HFFc6 (cell line): ENCODE measurements at regions not wholly inside any gene's neighbourhood (a gene's known extent, or its start where the extent isn't known, plus 50 kb on each side); places are given as distances from the start of the nearest gene placed in this dataset.

Experiments
- DNase-seq: peaks from one replicate; pipeline ENCODE4 v3.0.0-alpha.2; 2018
- H3K27ac Mint-ChIP-seq: 2 replicates; pipeline ENCODE4 v1.8.0; 2020; ENCODE audit warnings: mild to moderate bottlenecking, mixed read lengths
- H3K27me3 Mint-ChIP-seq: 2 replicates; pipeline ENCODE4 v1.8.0; 2021; ENCODE audit warnings: mild to moderate bottlenecking, moderate library complexity, mixed read lengths; ENCODE audit not compliant: insufficient read depth
- H3K36me3 Mint-ChIP-seq: 2 replicates; pipeline ENCODE4 v1.8.0; 2021; ENCODE audit warnings: low read depth, mixed read lengths
- H3K4me1 Mint-ChIP-seq: 2 replicates; pipeline ENCODE4 v1.8.0; 2020; ENCODE audit warnings: low read depth, mixed read lengths
- H3K4me3 Mint-ChIP-seq: 2 replicates; pipeline ENCODE4 v1.8.0; 2020; ENCODE audit warnings: mild to moderate bottlenecking, moderate library complexity, mixed read lengths
- H3K9me3 Mint-ChIP-seq: 2 replicates; pipeline ENCODE4 v1.8.0; 2020; ENCODE audit warnings: mild to moderate bottlenecking, mixed read lengths
- CTCF ChIP-seq: fragments of 200-600 bp; sonication (generic); IDR thresholded peaks from 2 replicates; pipeline ENCODE4 v1.5.0; 2021; ENCODE audit warnings: antibody characterized with exemption, mild to moderate bottlenecking

- Mint-ChIP-seq H3K4me3 (no peak overlapping the region), H3K27me3 (peaks cover 4% of the 10 kb centered on the region; the same call in 1 of the 2 replicates), H3K36me3 (no peaks in the 10 kb centered on the region), H3K27ac (no peak overlapping the region), H3K9me3 (no peaks in the 10 kb centered on the region), H3K4me1 (peaks cover 29% of the 10 kb centered on the region)
- no peak for TF ChIP-seq CTCF
- no peak for DNase-seq
These were observed 250.8 kb upstream of the HABP2 start for GRCh38 chr10:113302062-113302461.

GRCh38 chr10:113303544-113304146 is 249.2 kb upstream of the HABP2 start:
- no peaks in the 10 kb centered on the region for H3K36me3 Mint-ChIP-seq
- H3K9me3 Mint-ChIP-seq = no peaks in the 10 kb centered on the region
- H3K4me3 Mint-ChIP-seq = no peak overlapping the region
- no peak for TF ChIP-seq CTCF
- no peak overlapping the region for H3K27ac Mint-ChIP-seq
- peaks cover 14% of the 10 kb centered on the region for H3K4me1 Mint-ChIP-seq
- DNase-seq = no peak
- peaks cover 9% of the 10 kb centered on the region for H3K27me3 Mint-ChIP-seq

- peaks cover 14% of the 10 kb centered on the region for H3K4me1 Mint-ChIP-seq
- H3K4me3 Mint-ChIP-seq = no peak overlapping the region
- no peak overlapping the region for H3K27ac Mint-ChIP-seq
- H3K27me3 Mint-ChIP-seq = peaks cover 10% of the 10 kb centered on the region
- DNase-seq = no peak
- no peaks in the 10 kb centered on the region for H3K9me3 Mint-ChIP-seq
- H3K36me3 Mint-ChIP-seq = no peaks in the 10 kb centered on the region
- no peak for TF ChIP-seq CTCF
These were observed 248.1 kb upstream of the HABP2 start for GRCh38 chr10:113304726-113305125.

GRCh38 chr10:113305871-113306270 is 247.0 kb upstream of the HABP2 start:
- no peaks in the 10 kb centered on the region for H3K9me3 Mint-ChIP-seq
- peak; percentile 38 for DNase-seq

GRCh38 chr10:113309791-113310190 is 243.1 kb upstream of the HABP2 start:
- Mint-ChIP-seq H3K9me3 (peaks cover 10% of the 10 kb centered on the region; the same call in 1 of the 2 replicates), H3K27me3 (peaks cover 27% of the 10 kb centered on the region), H3K4me1 (peaks cover 5% of the 10 kb centered on the region; the same call in 1 of the 2 replicates), H3K36me3 (peaks cover 9% of the 10 kb centered on the region; the same call in 1 of the 2 replicates), H3K4me3 (no peak overlapping the region), H3K27ac (no peak overlapping the region)
- no peak for DNase-seq
- no peak for TF ChIP-seq CTCF

More at GRCh38 chr10:113305871-113306270, 247.0 kb upstream of the HABP2 start:
- TF ChIP-seq CTCF = no peak
- Mint-ChIP-seq H3K4me3 (no peak overlapping the region), H3K27me3 (peaks cover 12% of the 10 kb centered on the region), H3K27ac (no peak overlapping the region), H3K4me1 (peaks cover 14% of the 10 kb centered on the region), H3K36me3 (no peaks in the 10 kb centered on the region)
